H1 (cell line): ENCODE measurements at regions not wholly inside any gene's neighbourhood (a gene's known extent, or its start where the extent isn't known, plus 50 kb on each side); places are given as distances from the start of the nearest gene placed in this dataset.
"Not testable (repeated sequence)": the region's sequence is repeated elsewhere in the genome, so short reads cannot be mapped to it uniquely, and the experiment has no call there.

Experiments
- CTCF ChIA-PET: fragments of 300-600 bp; sonication (Branson Sonifier 250); formaldehyde crosslinking; loops from one replicate; lab custom pipeline; 2021; ENCODE audit not compliant: partially characterized antibody; lab: Charles Lee
- POLR2A ChIA-PET: fragments of 300-600 bp; sonication (Branson Sonifier 250); formaldehyde crosslinking; loops from one replicate; lab custom pipeline; 2021; ENCODE audit warnings: inconsistent platforms; ENCODE audit not compliant: partially characterized antibody; lab: Charles Lee
- DNase-seq, 2 experiments: peaks; one replicate each; pipeline versions ENCODE4 v3.0.0 to v3.0.0-alpha.2; 2010 to 2022; ENCODE audit warnings: low spot score in 2 of 2, low read depth in 1 of 2, mixed read lengths in 1 of 2
- FAIRE-seq: peaks from 2 replicates; lab custom pipeline; 2011; peaks lifted over from hg19 to GRCh38; lab: Jason Lieb, UNC
- H2AFZ ChIP-seq: 2 replicates; pipeline ENCODE4 v1.8.1; 2012; ENCODE audit warnings: low read length, inconsistent platforms
- H2AK5ac ChIP-seq: 2 replicates; pipeline ENCODE4 v1.6.1; 2013; ENCODE audit warnings: low read depth, low read length
- H2BK120ac ChIP-seq: replicated peaks from 2 replicates; pipeline ENCODE3; 2013; ENCODE audit warnings: low read depth, low read length, inconsistent platforms
- H2BK12ac ChIP-seq: 2 replicates; pipeline ENCODE4 v1.6.1; 2013; ENCODE audit warnings: low read depth, low read length
- H2BK15ac ChIP-seq: 2 replicates; pipeline ENCODE4 v1.6.1; 2013; ENCODE audit warnings: low read length
- H2BK20ac ChIP-seq: 2 replicates; pipeline ENCODE4 v1.6.1; 2013; ENCODE audit warnings: low read length
- H2BK5ac ChIP-seq: 2 replicates; pipeline ENCODE4 v1.6.1; 2013; ENCODE audit warnings: low read depth, low read length
- H3K14ac ChIP-seq: 2 replicates; pipeline ENCODE4 v1.6.1; 2013; ENCODE audit warnings: inconsistent platforms; ENCODE audit not compliant: insufficient read length
- H3K18ac ChIP-seq: 2 replicates; pipeline ENCODE4 v1.6.1; 2013; ENCODE audit warnings: low read length; ENCODE audit errors: extremely low read depth
- H3K23ac ChIP-seq: 2 replicates; pipeline ENCODE4 v1.6.1; 2013; ENCODE audit warnings: inconsistent platforms; ENCODE audit not compliant: insufficient read length
- H3K23me2 ChIP-seq: 2 replicates; pipeline ENCODE4 v1.6.1; 2013; ENCODE audit warnings: low read depth, low read length
- H3K27ac ChIP-seq: 2 replicates; pipeline ENCODE4 v1.6.1; 2011; ENCODE audit warnings: low read depth, low read length, inconsistent platforms
- H3K27me3 ChIP-seq, 4 experiments: replicated peaks in 1 of 4; 1 replicate in 1 of 4; 2 replicates in 3 of 4; pipeline versions ENCODE4 v1.6.1 to v1.8.1; 2011 to 2013; ENCODE audit warnings: low read length in 3 of 4, mild to moderate bottlenecking in 3 of 4, inconsistent platforms in 2 of 4, mixed read lengths in 2 of 4, moderate library complexity in 1 of 4; ENCODE audit not compliant: control insufficient read depth in 3 of 4, insufficient read depth in 3 of 4; ENCODE audit errors: extremely low read depth in 1 of 4
- H3K36me3 ChIP-seq, 4 experiments: 2 replicates each; pipeline versions ENCODE4 v1.6.1 to v1.8.1; 2011 to 2013; ENCODE audit warnings: mild to moderate bottlenecking in 4 of 4, low read length in 3 of 4, moderate library complexity in 2 of 4, control low read depth in 1 of 4, inconsistent platforms in 1 of 4; ENCODE audit not compliant: insufficient read depth in 4 of 4, control insufficient read depth in 2 of 4
- H3K4ac ChIP-seq: replicated peaks from 2 replicates; pipeline ENCODE3; 2013; ENCODE audit warnings: low read length, low read depth, mixed read lengths, inconsistent platforms; ENCODE audit not compliant: insufficient read length
- H3K4me1 ChIP-seq, 4 experiments: replicated peaks in 1 of 4; 1 replicate in 1 of 4; 2 replicates in 3 of 4; pipeline versions ENCODE4 v1.6.1 to v1.8.1; 2011 to 2013; ENCODE audit warnings: low read length in 3 of 4, inconsistent platforms in 2 of 4, mixed read lengths in 1 of 4; ENCODE audit not compliant: insufficient read depth in 4 of 4, control insufficient read depth in 3 of 4
- H3K4me2 ChIP-seq, 2 experiments: 2 replicates each; pipeline versions ENCODE4 v1.6.1 to v1.8.1; 2011 to 2013; ENCODE audit warnings: low read depth in 2 of 2, low read length in 2 of 2, control low read depth in 1 of 2, inconsistent platforms in 1 of 2, mild to moderate bottlenecking in 1 of 2; ENCODE audit not compliant: insufficient read depth in 1 of 2
- H3K4me3 ChIP-seq, 4 experiments: fragments of 200-600, 300-600 bp in 1 of 4; sonication (generic), shearing (Covaris generic), sonication (Bioruptor Twin) in 1 of 4; 2 replicates each; pipeline versions ENCODE4 v1.5.1 to v1.8.1; 2011 to 2016; ENCODE audit warnings: low read length in 4 of 4, low read depth in 3 of 4, control low read depth in 2 of 4, inconsistent platforms in 2 of 4, mild to moderate bottlenecking in 2 of 4, mixed read lengths in 1 of 4, moderate library complexity in 1 of 4; ENCODE audit not compliant: insufficient read depth in 2 of 4; ENCODE audit errors: extremely low read depth in 1 of 4
- H3K56ac ChIP-seq: replicated peaks from 2 replicates; pipeline ENCODE3; 2013; ENCODE audit warnings: low read depth, mild to moderate bottlenecking, mixed read lengths, low read length, inconsistent platforms; ENCODE audit not compliant: insufficient read length
- H3K79me1 ChIP-seq: 2 replicates; pipeline ENCODE4 v1.6.1; 2013; ENCODE audit warnings: low read depth, low read length, control low read depth
- H3K79me2 ChIP-seq, 2 experiments: 2 replicates each; pipeline versions ENCODE4 v1.6.1 to v1.8.1; 2012 to 2013; ENCODE audit warnings: low read length in 2 of 2, mild to moderate bottlenecking in 2 of 2, inconsistent platforms in 1 of 2; ENCODE audit not compliant: insufficient read depth in 2 of 2, control insufficient read depth in 1 of 2
- H3K9ac ChIP-seq, 4 experiments: replicated peaks in 1 of 4; 1 replicate in 1 of 4; 2 replicates in 3 of 4; pipeline versions ENCODE4 v1.6.1 to v1.8.1; 2011 to 2013; ENCODE audit warnings: low read depth in 3 of 4, low read length in 3 of 4, control low read depth in 2 of 4, mild to moderate bottlenecking in 2 of 4, moderate library complexity in 2 of 4, inconsistent platforms in 1 of 4; ENCODE audit errors: extremely low read depth in 1 of 4
- H3K9me3 ChIP-seq, 2 experiments: 2 replicates each; pipeline versions ENCODE4 v1.6.1 to v1.8.1; 2012 to 2013; ENCODE audit warnings: mild to moderate bottlenecking in 2 of 2, moderate library complexity in 2 of 2, control low read depth in 1 of 2, inconsistent platforms in 1 of 2, low read depth in 1 of 2, low read length in 1 of 2, mixed read lengths in 1 of 2; ENCODE audit not compliant: insufficient read depth in 2 of 2
- H4K20me1 ChIP-seq, 2 experiments: replicated peaks in 1 of 2; 2 replicates each; pipeline versions ENCODE3 to v1.8.1; 2011 to 2013; ENCODE audit warnings: inconsistent platforms in 2 of 2, low read length in 2 of 2, mild to moderate bottlenecking in 1 of 2; ENCODE audit not compliant: insufficient read depth in 2 of 2, control insufficient read depth in 1 of 2
- H4K5ac ChIP-seq: 2 replicates; pipeline ENCODE4 v1.6.1; 2013; ENCODE audit warnings: low read length, low read depth, mixed read lengths, inconsistent platforms; ENCODE audit not compliant: insufficient read length
- H4K8ac ChIP-seq: 2 replicates; pipeline ENCODE4 v1.8.0; 2013; ENCODE audit warnings: mild to moderate bottlenecking, moderate library complexity, low read length, inconsistent platforms; ENCODE audit not compliant: insufficient read depth; ENCODE audit errors: extremely low read depth
- H4K91ac ChIP-seq: replicated peaks from 2 replicates; pipeline ENCODE3; 2013; ENCODE audit warnings: low read length, mixed read lengths, inconsistent platforms; ENCODE audit not compliant: insufficient read length
- POLR2AphosphoS5 ChIP-seq: IDR thresholded peaks from 2 replicates; pipeline ENCODE4 v1.6.1; 2011; ENCODE audit warnings: low read depth, low read length
- RBBP5 ChIP-seq: IDR thresholded peaks from 2 replicates; pipeline ENCODE4 v1.7.1; 2012; ENCODE audit warnings: low read depth, mild to moderate bottlenecking, inconsistent platforms, low read length, moderate library complexity, borderline replicate concordance
- WGBS, 2 experiments: shearing (Covaris generic) in 1 of 2; methylation state at CpG; one replicate each; pipeline versions ENCODE4 v1.1.6 to v1.1.7; 2013 to 2015; ENCODE audit warnings: low lambda C conversion rate in 2 of 2, mixed read lengths in 2 of 2, inconsistent platforms in 1 of 2, low coverage in 1 of 2, missing lambda C conversion rate in 1 of 2; ENCODE audit not compliant: insufficient replicate concordance in 2 of 2, insufficient coverage in 1 of 2, insufficient read length in 1 of 2; ENCODE audit errors: extremely low coverage in 1 of 2, missing lambda C conversion rate in 1 of 2; 5-methylcytosine and 5-hydroxymethylcytosine counted together
- TF ChIP-seq, protein P1 (sequence below): IDR thresholded peaks from 2 replicates; pipeline ENCODE4 v1.6.1; 2012; ENCODE audit warnings: inconsistent platforms

DNA sequence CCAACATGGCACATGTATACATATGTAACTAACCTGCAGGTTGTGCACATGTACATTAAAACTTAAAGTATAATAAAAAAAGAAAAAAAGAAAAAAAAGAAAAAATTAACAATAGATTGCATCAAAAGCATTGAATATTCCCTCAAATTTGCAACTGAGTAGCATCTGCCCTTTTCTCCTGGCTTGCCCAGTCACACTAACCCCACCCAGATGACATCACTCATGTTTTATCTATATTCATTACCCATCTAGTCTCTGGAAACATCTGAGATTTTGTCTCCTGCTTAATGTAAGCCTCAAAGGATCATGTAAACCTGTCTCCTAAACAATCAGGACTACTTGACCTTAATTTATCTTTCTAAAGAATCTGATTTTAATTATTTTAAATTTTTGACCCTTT lies 706.8 kb downstream of the CD109 start (continued):
- TF ChIP-seq, protein P1, sequence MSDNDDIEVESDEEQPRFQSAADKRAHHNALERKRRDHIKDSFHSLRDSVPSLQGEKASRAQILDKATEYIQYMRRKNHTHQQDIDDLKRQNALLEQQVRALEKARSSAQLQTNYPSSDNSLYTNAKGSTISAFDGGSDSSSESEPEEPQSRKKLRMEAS: no peak
- TF ChIP-seq POLR2AphosphoS5 (no peak), RBBP5 (no peak)

DNA sequence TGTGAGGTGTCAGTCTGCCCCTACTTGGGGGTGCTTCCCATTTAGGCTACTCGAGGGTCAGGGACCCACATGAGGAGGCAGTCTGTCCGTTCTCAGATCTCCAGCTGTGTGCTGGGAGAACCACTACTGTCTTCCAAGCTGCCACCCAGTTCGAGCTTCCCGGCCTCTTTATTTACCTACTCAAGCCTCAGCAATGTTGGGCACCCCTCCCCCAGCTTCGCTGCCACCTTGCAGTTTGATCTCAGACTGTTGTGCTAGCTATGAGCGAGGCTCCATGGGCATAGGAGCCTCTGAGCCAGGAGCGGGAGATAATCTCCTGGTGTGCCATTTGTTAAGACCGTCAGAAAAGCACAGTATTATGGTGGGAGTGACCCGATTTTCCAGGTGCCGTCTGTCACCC lies 682.4 kb downstream of the CD109 start:
- H4K5ac ChIP-seq, H3K4ac ChIP-seq, H4K20me1 ChIP-seq, POLR2A ChIA-PET, FAIRE-seq, H3K23ac ChIP-seq, H3K27me3 ChIP-seq, H2BK120ac ChIP-seq, H2AK5ac ChIP-seq, H4K8ac ChIP-seq, H2BK5ac ChIP-seq, H3K79me2 ChIP-seq, H3K9me3 ChIP-seq, H3K56ac ChIP-seq, H3K4me2 ChIP-seq, DNase-seq, H3K27ac ChIP-seq, CTCF ChIA-PET, H2BK12ac ChIP-seq, H3K9ac ChIP-seq, H2AFZ ChIP-seq, H3K18ac ChIP-seq, H3K4me3 ChIP-seq, H2BK20ac ChIP-seq, H3K36me3 ChIP-seq, H3K23me2 ChIP-seq, H3K79me1 ChIP-seq, H3K4me1 ChIP-seq, H4K91ac ChIP-seq, H2BK15ac ChIP-seq, H3K14ac ChIP-seq: not testable (repeated sequence)
- 90% methylated on average over 10 of the region's 10 CpGs; no CpG with 5 or more reads in 1 of the 2 experiments for WGBS, 2 experiments
